ENCODE measurements at regions not wholly inside any gene's neighbourhood (a gene's known extent, or its start where the extent isn't known, plus 50 kb on each side); places are given as distances from the start of the nearest gene placed in this dataset.

GRCh38 chr15:29386523-29386922 lies 116.9 kb upstream of the NSMCE3 start:
- ChIA-PET POLR2A (no interaction called here), CTCF (no interaction called here)
- H3K4me2 ChIP-seq = no peak overlapping the region
- WGBS (ENCODE audit: missing lambda C conversion rate) = 50% methylated on average over 6 of the region's 6 CpGs
- no peak overlapping the region for H3K4me3 ChIP-seq
- ATAC-seq (no peak), FAIRE-seq (no peak), DNase-seq (ENCODE audit: low read depth in 1 of 2, low spot score in 1 of 2) (no peak)
- no peak for TF ChIP-seq CHD4 (IDR thresholded peaks at IDR 0.05; ENCODE audit: borderline replicate concordance)
- no peak overlapping the region for H3K27ac ChIP-seq
- H3K4me1 ChIP-seq = no peaks in the 10 kb centered on the region
- H3K9me3 ChIP-seq = no peaks in the 10 kb centered on the region

GRCh38 chr15:29383367-29383766 lies 113.7 kb upstream of the NSMCE3 start:
- no peak for TF ChIP-seq CBX8 (IDR thresholded peaks at IDR 0.05)
- TF ChIP-seq USF2 (IDR thresholded peaks at IDR 0.05) = no peak
- no peak for TF ChIP-seq KDM5A (IDR thresholded peaks at IDR 0.05)
- no peak for TF ChIP-seq TP53 (CRISPR knock-in tag; IDR thresholded peaks at IDR 0.05)
- no peak for TF ChIP-seq BCL3 (IDR thresholded peaks at IDR 0.05)
- TF ChIP-seq HEYL (CRISPR knock-in tag; IDR thresholded peaks at IDR 0.05) = no peak
- no peak for TF ChIP-seq POLR2A (IDR thresholded peaks at IDR 0.05; ENCODE audit: low read length)
- TF ChIP-seq CTCF (IDR thresholded peaks at IDR 0.05) = no peak
- no peak for TF ChIP-seq MAZ (IDR thresholded peaks at IDR 0.05; ENCODE audit: borderline replicate concordance, low read depth, low read length)
- no peak for TF ChIP-seq CBX2 (IDR thresholded peaks at IDR 0.05; ENCODE audit: borderline replicate concordance, low read depth)
- Histone ChIP-seq H3K4me1 (no peaks in the 10 kb centered on the region), H3K27ac (no peak overlapping the region), H3K4me3 (no peak overlapping the region), H3K4me2 (no peak overlapping the region), H3K9me3 (no peaks in the 10 kb centered on the region)
- ATAC-seq (no peak; a peak in 1 of 6 replicates), DNase-seq (ENCODE audit: low read depth in 1 of 2, low spot score in 1 of 2) (no peak), FAIRE-seq (no peak)
- POLR2A ChIA-PET = no interaction called here
- 23% methylated on average over 4 of the region's 4 CpGs for WGBS (ENCODE audit: missing lambda C conversion rate)
- CTCF ChIA-PET = no interaction called here

GRCh38 chr15:29382862-29383261 lies 113.2 kb upstream of the NSMCE3 start:
- 37% methylated on average over 8 of the region's 8 CpGs for WGBS (ENCODE audit: missing lambda C conversion rate)
- Histone ChIP-seq H3K27ac (no peak overlapping the region), H3K4me2 (no peak overlapping the region), H3K9me3 (no peaks in the 10 kb centered on the region), H3K4me3 (no peak overlapping the region), H3K4me1 (no peaks in the 10 kb centered on the region)
- TF ChIP-seq MYC (IDR thresholded peaks at IDR 0.05; ENCODE audit: borderline replicate concordance, low read length) (no peak), TP53 (CRISPR knock-in tag; IDR thresholded peaks at IDR 0.05) (no peak), CBX2 (IDR thresholded peaks at IDR 0.05; ENCODE audit: borderline replicate concordance, low read depth) (no peak), ZFP36 (IDR thresholded peaks at IDR 0.05; ENCODE audit: borderline replicate concordance, partially characterized antibody) (no peak), MAX (IDR thresholded peaks at IDR 0.05) (no peak), REST (IDR thresholded peaks at IDR 0.05) (no peak), FOSB (CRISPR knock-in tag; IDR thresholded peaks at IDR 0.05) (no peak), PHF8 (IDR thresholded peaks at IDR 0.05; ENCODE audit: borderline replicate concordance, low read depth) (no peak), ESRRA (IDR thresholded peaks at IDR 0.05; ENCODE audit: borderline replicate concordance, low read length) (no peak), NFE2L2 (conservative IDR thresholded peaks at IDR 0.05; ENCODE audit: low read length) (no peak), HES2 (IDR thresholded peaks at IDR 0.05) (no peak), NPAS2 (CRISPR knock-in tag; IDR thresholded peaks at IDR 0.05; ENCODE audit: borderline replicate concordance) (no peak), KDM5A (IDR thresholded peaks at IDR 0.05) (no peak), RARB (CRISPR knock-in tag; IDR thresholded peaks at IDR 0.05) (no peak), RNF2 (IDR thresholded peaks at IDR 0.05; ENCODE audit: borderline replicate concordance, low read depth) (no peak), POLR2AphosphoS2 (conservative IDR thresholded peaks at IDR 0.05; ENCODE audit: low read length) (no peak), MAZ (IDR thresholded peaks at IDR 0.05; ENCODE audit: borderline replicate concordance, low read depth, low read length) (no peak), CHD2 (IDR thresholded peaks at IDR 0.05; ENCODE audit: low read length, partially characterized antibody) (no peak), RAD21 (conservative IDR thresholded peaks at IDR 0.05 in 1 of 2, IDR thresholded peaks at IDR 0.05 in 1 of 2) (no peak), EHMT2 (IDR thresholded peaks at IDR 0.05; ENCODE audit: low read depth) (no peak)
- peak in 1 of 2 experiments; percentile 30; a peak in 2 of 6 replicates for ATAC-seq
- no peak for DNase-seq (ENCODE audit: low read depth in 1 of 2, low spot score in 1 of 2)
- ChIA-PET CTCF (interaction anchor here (1.2 kb wide), 1 partner anchor 21 kb away, joined by 3 read pairs; no protein-coding TSS in a partner anchor), POLR2A (no interaction called here)
- FAIRE-seq = no peak
